LNCaP clone FGC (cell line): ENCODE measurements at regions not wholly inside any gene's neighbourhood (a gene's known extent, or its start where the extent isn't known, plus 50 kb on each side); places are given as distances from the start of the nearest gene placed in this dataset.
"Not testable (repeated sequence)": the region's sequence is repeated elsewhere in the genome, so short reads cannot be mapped to it uniquely, and the experiment has no call there.

Experiments
- DNase-seq: peaks from one replicate; pipeline ENCODE4 v3.0.0-alpha.2; 2011; ENCODE audit warnings: low read depth
- H3K4me3 ChIP-seq: 2 replicates; pipeline ENCODE4 v1.5.1; 2011; ENCODE audit warnings: mild to moderate bottlenecking, low read depth, low read length, control low read depth

GRCh38 chr2:87956613-87957012, 59.7 kb downstream of the RNU2-63P start:
- DNase-seq, H3K4me3 ChIP-seq: not testable (repeated sequence)

GRCh38 chr2:87949008-87949407, 67.3 kb downstream of the RNU2-63P start:
- H3K4me3 ChIP-seq, DNase-seq: not testable (repeated sequence)

- H3K4me3 ChIP-seq, DNase-seq: not testable (repeated sequence)
Measured at GRCh38 chr2:87946644-87947370, 69.5 kb downstream of the RNU2-63P start.

- not testable (repeated sequence) for DNase-seq, H3K4me3 ChIP-seq
Measured at GRCh38 chr2:87939299-87939698, 77.0 kb downstream of the RNU2-63P start.

- DNase-seq, H3K4me3 ChIP-seq: not testable (repeated sequence)
Measured at GRCh38 chr2:87919023-87919665, 93.5 kb upstream of the RGPD2 start.

- H3K4me3 ChIP-seq, DNase-seq: not testable (repeated sequence)
Measured at GRCh38 chr2:87917194-87917593, 91.6 kb upstream of the RGPD2 start.

- not testable (repeated sequence) for H3K4me3 ChIP-seq
Measured at GRCh38 chr2:87910848-87911247, 85.3 kb upstream of the RGPD2 start.

GRCh38 chr2:87909042-87909441, 83.4 kb upstream of the RGPD2 start:
- DNase-seq, H3K4me3 ChIP-seq: not testable (repeated sequence)

More at GRCh38 chr2:87910848-87911247, 85.3 kb upstream of the RGPD2 start:
- DNase-seq = not testable (repeated sequence)

GRCh38 chr2:87907556-87908099, 82.0 kb upstream of the RGPD2 start:
- H3K4me3 ChIP-seq, DNase-seq: not testable (repeated sequence)

GRCh38 chr2:87903242-87904114, 77.9 kb upstream of the RGPD2 start:
- not testable (repeated sequence) for H3K4me3 ChIP-seq
- peak; percentile 31 for DNase-seq

- DNase-seq, H3K4me3 ChIP-seq: not testable (repeated sequence)
Measured at GRCh38 chr2:87883659-87884058, 58.1 kb upstream of the RGPD2 start.
